NCI-H128 (cell line): ENCODE measurements at regions not wholly inside any gene's neighbourhood (a gene's known extent, or its start where the extent isn't known, plus 50 kb on each side); places are given as distances from the start of the nearest gene placed in this dataset.
"Not testable (repeated sequence)": the region's sequence is repeated elsewhere in the genome, so short reads cannot be mapped to it uniquely, and the experiment has no call there.

ENCODE experiments used
- DNase-seq: peaks from one replicate; lab custom pipeline; 2025; ENCODE audit not compliant: unreplicated experiment; lab: John Stamatoyannopoulos, UW

GRCh38 chr12:14207905-14208551, 157.5 kb upstream of the ATF7IP start:
- DNase-seq = no peak

GRCh38 chr12:14211947-14212387, 153.5 kb upstream of the ATF7IP start:
- DNase-seq = no peak

- DNase-seq = no peak
These were observed 151.9 kb upstream of the ATF7IP start for GRCh38 chr12:14213542-14213941.

GRCh38 chr12:14214495-14214894, 151.0 kb upstream of the ATF7IP start:
- no peak for DNase-seq

GRCh38 chr12:14215949-14216348, 149.5 kb upstream of the ATF7IP start:
- not testable (repeated sequence) for DNase-seq

GRCh38 chr12:14216405-14217294, 148.8 kb upstream of the ATF7IP start:
- DNase-seq = no peak

GRCh38 chr12:14219156-14219555, 146.3 kb upstream of the ATF7IP start:
- no peak for DNase-seq

GRCh38 chr12:14219670-14220069, 145.8 kb upstream of the ATF7IP start:
- DNase-seq = not testable (repeated sequence)

- DNase-seq = no peak
These were observed 140.4 kb upstream of the ATF7IP start for GRCh38 chr12:14225064-14225463.

- not testable (repeated sequence) for DNase-seq
These were observed 130.3 kb upstream of the ATF7IP start for GRCh38 chr12:14235176-14235575.

GRCh38 chr12:14236641-14237040, 128.8 kb upstream of the ATF7IP start:
- DNase-seq = not testable (repeated sequence)

GRCh38 chr12:14238221-14238792, 127.2 kb upstream of the ATF7IP start:
- peak; percentile 8 for DNase-seq

- DNase-seq = no peak
These were observed 126.0 kb upstream of the ATF7IP start for GRCh38 chr12:14239350-14239934.

GRCh38 chr12:14239935-14240872, 125.3 kb upstream of the ATF7IP start:
- no peak for DNase-seq

- no peak for DNase-seq
These were observed 124.6 kb upstream of the ATF7IP start for GRCh38 chr12:14240873-14241220.

- DNase-seq = not testable (repeated sequence)
These were observed 122.7 kb upstream of the ATF7IP start for GRCh38 chr12:14242825-14243224.

GRCh38 chr12:14243941-14244340, 121.5 kb upstream of the ATF7IP start:
- DNase-seq = no peak

GRCh38 chr12:14244876-14245669, 120.4 kb upstream of the ATF7IP start:
- no peak for DNase-seq

- DNase-seq = no peak
These were observed 118.3 kb upstream of the ATF7IP start for GRCh38 chr12:14247166-14247565.

- DNase-seq = no peak
These were observed 116.1 kb upstream of the ATF7IP start for GRCh38 chr12:14249368-14249767.
